Lung (tissue), 11 donors: ENCODE measurements at regions not wholly inside any gene's neighbourhood (a gene's known extent, or its start where the extent isn't known, plus 50 kb on each side); places are given as distances from the start of the nearest gene placed in this dataset.

Source experiments
- ATAC-seq: fragments of 200-7000 bp; cut with Tn5 transposase; one replicate; pipeline ENCODE4 v1.9.1; 2020; ENCODE audit warnings: moderate number of reproducible peaks; ENCODE audit not compliant: insufficient read depth, low FRiP score
- DNase-seq, 3 donors: peaks; one replicate each; pipeline ENCODE4 v3.0.0-alpha.2; 2013 to 2017
- H3K27ac ChIP-seq, 2 donors: one replicate each; pipeline ENCODE4 v1.5.1; 2013; ENCODE audit warnings: mild to moderate bottlenecking in 2 of 2, moderate library complexity in 2 of 2, control low read depth in 1 of 2, inconsistent platforms in 1 of 2, low read depth in 1 of 2, low read length in 1 of 2
- H3K27me3 ChIP-seq, 3 donors: one replicate each; pipeline ENCODE4 v1.5.1; 2013; ENCODE audit warnings: low read length in 2 of 3; ENCODE audit not compliant: control insufficient read depth in 3 of 3, insufficient read depth in 3 of 3
- H3K36me3 ChIP-seq, 4 donors: one replicate each; pipeline ENCODE4 v1.5.1; 2013; ENCODE audit warnings: low read length in 4 of 4, mild to moderate bottlenecking in 1 of 4, moderate library complexity in 1 of 4; ENCODE audit not compliant: control insufficient read depth in 4 of 4, insufficient read depth in 4 of 4
- H3K4me1 ChIP-seq, 5 donors: one replicate each; pipeline ENCODE4 v1.5.1; 2013; ENCODE audit warnings: low read length in 5 of 5, mild to moderate bottlenecking in 2 of 5, moderate library complexity in 1 of 5; ENCODE audit not compliant: control insufficient read depth in 5 of 5, insufficient read depth in 5 of 5
- H3K4me3 ChIP-seq: one replicate; pipeline ENCODE4 v1.5.1; 2013; ENCODE audit warnings: mild to moderate bottlenecking, control low read depth, moderate library complexity
- H3K9ac ChIP-seq, 2 donors: one replicate each; pipeline ENCODE4 v1.5.1; 2013; ENCODE audit warnings: low read length in 2 of 2, control low read depth in 1 of 2; ENCODE audit not compliant: insufficient read depth in 1 of 2
- H3K9me3 ChIP-seq, 4 donors: one replicate each; pipeline ENCODE4 v1.5.1; 2013; ENCODE audit warnings: low read length in 3 of 4, mild to moderate bottlenecking in 1 of 4, moderate library complexity in 1 of 4; ENCODE audit not compliant: control insufficient read depth in 4 of 4, insufficient read depth in 3 of 4
- CTCF ChIP-seq: IDR thresholded peaks from 2 replicates; pipeline ENCODE4 v1.5.1; 2012; ENCODE audit warnings: mild to moderate bottlenecking; ENCODE audit errors: control extremely low read depth, extremely low read depth
- WGBS, 2 donors: extraction: QIAGEN DNeasy Blood & Tissue Kit; methylation state at CpG; one replicate each; pipeline ENCODE4 v1.1.7; 2013; 5-methylcytosine and 5-hydroxymethylcytosine counted together
- donor health status: control.
- donor health status: control.
- donor health status: Bipolar disorder and iron deficiency.
- donor health status: healthy.
- donor health status: DM: yes; HTN: yes; CAD: no.

- Histone ChIP-seq H3K27ac (no peak overlapping the region), H3K9me3 (peaks cover 0 to 5% (median 0%) of the 10 kb centered on the region in 4 donors), H3K4me1 (peaks cover 0 to 6% (median 0%) of the 10 kb centered on the region in 5 donors), H3K27me3 (peaks cover 0 to 2% (median 0%) of the 10 kb centered on the region in 3 donors), H3K36me3 (no peaks in the 10 kb centered on the region), H3K4me3 (no peak overlapping the region), H3K9ac (no peak overlapping the region)
- DNase-seq (no peak), ATAC-seq (no peak)
- no peak for TF ChIP-seq CTCF
- 38 to 57% methylated on average over 11 of the region's 11 CpGs for WGBS, 2 donors
Measured at GRCh38 chr2:129717560-129718130, 261.8 kb upstream of the RAB6C start.

DNA sequence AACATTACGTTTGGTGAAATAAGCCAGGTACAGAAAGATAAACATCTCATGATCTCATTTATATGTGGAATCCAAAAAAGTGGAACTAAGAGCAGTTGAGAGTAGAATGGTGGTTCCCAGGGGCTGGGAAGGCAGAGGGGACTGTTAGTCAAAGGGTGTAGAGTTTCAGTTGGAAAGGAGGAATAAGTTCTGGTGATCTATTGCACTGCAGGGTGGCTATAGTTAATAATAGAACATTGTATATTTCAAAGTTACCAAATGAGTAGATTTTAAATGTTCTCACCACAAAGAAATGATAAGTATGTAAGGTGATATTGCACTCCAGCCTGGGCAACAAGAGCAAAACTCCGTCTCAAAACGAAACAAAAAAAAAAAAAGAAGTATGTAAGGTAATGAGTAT, 260.1 kb upstream of the RAB6C start:
- no peak for ATAC-seq
- DNase-seq: no peak
- Histone ChIP-seq H3K36me3 (no peaks in the 10 kb centered on the region), H3K4me1 (peaks cover 0 to 6% (median 0%) of the 10 kb centered on the region in 5 donors), H3K9me3 (peaks cover 0 to 5% (median 0%) of the 10 kb centered on the region in 4 donors), H3K27me3 (peaks cover 0 to 4% (median 2%) of the 10 kb centered on the region in 3 donors), H3K4me3 (no peak overlapping the region), H3K27ac (no peak overlapping the region), H3K9ac (no peak overlapping the region)
- WGBS, 2 donors: 66 to 80% methylated on average over 3 of the region's 3 CpGs
- TF ChIP-seq CTCF: no peak

DNA sequence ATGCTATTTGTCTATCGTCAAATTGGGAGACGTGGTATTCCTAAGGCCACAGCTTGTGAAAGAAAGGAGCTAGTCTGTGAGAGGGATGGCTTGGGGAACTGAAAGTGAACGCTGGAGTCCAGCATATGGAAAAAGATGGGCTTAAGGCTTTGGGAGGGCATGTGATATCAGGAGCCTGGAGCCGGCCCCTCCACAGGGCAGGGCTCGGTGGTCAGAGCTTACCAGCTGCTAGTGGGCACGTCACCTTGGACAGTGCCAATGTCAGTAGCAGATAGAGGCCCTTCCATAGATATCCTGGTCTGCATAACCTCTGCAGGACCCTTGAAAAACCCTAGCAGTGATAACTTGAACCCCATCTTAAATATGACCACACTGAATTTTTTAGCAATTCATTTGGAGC, 259.1 kb upstream of the RAB6C start:
- Histone ChIP-seq H3K4me1 (peaks cover 0 to 6% (median 0%) of the 10 kb centered on the region in 5 donors), H3K9ac (no peak overlapping the region), H3K4me3 (no peak overlapping the region), H3K27ac (no peak overlapping the region), H3K9me3 (peaks cover 0 to 5% (median 0%) of the 10 kb centered on the region in 4 donors), H3K27me3 (peaks cover 0 to 4% (median 2%) of the 10 kb centered on the region in 3 donors), H3K36me3 (no peaks in the 10 kb centered on the region)
- ATAC-seq (no peak), DNase-seq (no peak)
- TF ChIP-seq CTCF: no peak
- WGBS, 2 donors: 92 to 95% methylated on average over 6 of the region's 6 CpGs

DNA sequence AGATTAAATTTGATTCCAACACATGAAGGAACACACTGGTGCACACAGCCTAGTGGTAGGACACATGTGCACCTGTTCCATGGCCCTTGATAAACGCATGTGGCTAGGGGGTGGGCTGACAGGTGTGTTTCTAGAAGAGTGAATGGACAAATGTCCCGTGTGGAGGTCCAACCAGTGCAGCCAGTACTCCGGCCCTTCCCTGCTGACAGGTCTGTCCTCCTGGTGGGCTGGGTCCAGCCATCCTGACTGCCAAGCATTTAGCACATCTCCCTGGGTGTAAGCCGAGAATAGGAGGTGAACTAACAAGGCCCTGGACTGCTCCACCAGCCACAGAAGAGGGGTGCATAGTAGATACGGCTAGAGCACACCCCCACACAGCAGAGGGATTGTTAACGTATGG, 258.7 kb upstream of the RAB6C start:
- Histone ChIP-seq H3K9ac (no peak overlapping the region), H3K4me1 (peaks cover 0 to 6% (median 0%) of the 10 kb centered on the region in 5 donors), H3K27ac (no peak overlapping the region), H3K4me3 (no peak overlapping the region), H3K36me3 (no peaks in the 10 kb centered on the region), H3K9me3 (peaks cover 0 to 5% (median 0%) of the 10 kb centered on the region in 4 donors), H3K27me3 (peaks cover 0 to 4% (median 0%) of the 10 kb centered on the region in 3 donors)
- DNase-seq (no peak), ATAC-seq (no peak)
- whole genome bisulfite sequencing, 2 donors: 85 to 93% methylated on average over 6 of the region's 6 CpGs
- no peak for TF ChIP-seq CTCF
